Right lobe of liver (tissue), 4 donors: ENCODE measurements at regions not wholly inside any gene's neighbourhood (a gene's known extent, or its start where the extent isn't known, plus 50 kb on each side); places are given as distances from the start of the nearest gene placed in this dataset.

ENCODE experiments used
- POLR2A ChIP-seq: fragments of 450-650 bp; IDR thresholded peaks from one replicate; pipeline ENCODE4 v1.6.1; 2017; ENCODE audit warnings: antibody characterized with exemption, mild to moderate bottlenecking
- TF ChIP-seq, protein P1 (sequence below), 4 donors: fragments of 200-600 bp in 3 of 4; fragments of 450-650 bp in 1 of 4; IDR thresholded peaks; one replicate each; pipeline versions ENCODE4 v1.5.1 to v1.8.0; 2016 to 2022; ENCODE audit warnings: antibody characterized with exemption in 4 of 4, mild to moderate bottlenecking in 2 of 4
- donor health status: DM: no; HTN: no; CAD: no.
- donor health status: DM: no; HTN: no; CAD: no.
- donor health status: DM: no; HTN: yes; CAD: no.

DNA sequence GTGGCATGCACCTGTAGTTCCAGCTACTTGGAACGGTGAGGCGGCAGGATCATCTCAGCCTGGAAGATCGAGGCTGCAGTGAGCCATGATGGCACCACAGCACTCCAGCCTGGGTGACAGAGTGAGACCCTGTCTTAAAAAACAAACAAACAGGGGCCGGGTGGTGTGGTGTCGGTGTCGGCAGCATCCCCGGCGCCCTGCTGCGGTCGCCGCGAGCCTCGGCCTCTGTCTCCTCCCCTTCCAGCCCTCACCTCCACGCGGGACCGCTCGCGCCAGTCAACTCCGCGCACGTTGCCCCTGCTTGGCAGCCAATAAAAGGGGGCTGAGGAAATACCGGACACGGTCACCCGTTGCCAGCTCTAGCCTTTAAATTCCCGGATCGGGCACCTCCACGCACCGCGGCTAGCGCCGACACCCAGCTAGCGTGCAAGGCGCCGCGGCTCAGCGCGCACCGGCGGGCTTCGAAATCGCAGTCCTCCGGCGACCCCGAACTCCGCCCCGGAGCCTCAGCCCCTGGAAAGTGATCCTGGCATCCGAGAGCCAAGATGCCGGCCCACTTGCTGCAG, 204.7 kb downstream of the CDRT15L2 start:
- TF ChIP-seq, protein P1, sequence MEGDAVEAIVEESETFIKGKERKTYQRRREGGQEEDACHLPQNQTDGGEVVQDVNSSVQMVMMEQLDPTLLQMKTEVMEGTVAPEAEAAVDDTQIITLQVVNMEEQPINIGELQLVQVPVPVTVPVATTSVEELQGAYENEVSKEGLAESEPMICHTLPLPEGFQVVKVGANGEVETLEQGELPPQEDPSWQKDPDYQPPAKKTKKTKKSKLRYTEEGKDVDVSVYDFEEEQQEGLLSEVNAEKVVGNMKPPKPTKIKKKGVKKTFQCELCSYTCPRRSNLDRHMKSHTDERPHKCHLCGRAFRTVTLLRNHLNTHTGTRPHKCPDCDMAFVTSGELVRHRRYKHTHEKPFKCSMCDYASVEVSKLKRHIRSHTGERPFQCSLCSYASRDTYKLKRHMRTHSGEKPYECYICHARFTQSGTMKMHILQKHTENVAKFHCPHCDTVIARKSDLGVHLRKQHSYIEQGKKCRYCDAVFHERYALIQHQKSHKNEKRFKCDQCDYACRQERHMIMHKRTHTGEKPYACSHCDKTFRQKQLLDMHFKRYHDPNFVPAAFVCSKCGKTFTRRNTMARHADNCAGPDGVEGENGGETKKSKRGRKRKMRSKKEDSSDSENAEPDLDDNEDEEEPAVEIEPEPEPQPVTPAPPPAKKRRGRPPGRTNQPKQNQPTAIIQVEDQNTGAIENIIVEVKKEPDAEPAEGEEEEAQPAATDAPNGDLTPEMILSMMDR (IDR thresholded peaks at IDR 0.05) = no peak
- no peak for TF ChIP-seq POLR2A
